ENCODE measurements at regions not wholly inside any gene's neighbourhood (a gene's known extent, or its start where the extent isn't known, plus 50 kb on each side); places are given as distances from the start of the nearest gene placed in this dataset.

DNA sequence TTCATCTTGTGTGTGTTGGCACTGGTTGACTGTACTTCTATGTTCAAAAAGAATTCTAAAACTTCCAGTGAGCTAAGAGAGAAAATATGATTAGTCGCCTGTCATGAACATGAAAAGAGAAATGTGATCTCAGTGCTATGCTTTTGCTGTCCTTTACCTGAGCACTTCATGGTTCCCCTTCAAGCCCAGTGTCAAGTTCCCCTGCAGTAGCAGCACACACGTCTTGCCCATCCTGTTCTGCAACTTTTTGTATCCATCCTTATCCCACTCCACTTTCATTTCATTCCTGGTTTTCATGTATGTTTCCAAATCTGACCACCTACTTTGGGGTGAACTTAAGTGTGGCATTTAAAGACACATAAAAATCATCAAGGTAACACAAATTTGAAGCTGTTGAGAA lies 848.0 kb upstream of the USP15 start:
- H3K4me1 ChIP-seq (ENCODE audit: control insufficient read depth, insufficient read depth, low read length): no peaks in the 10 kb centered on the region
- H3K9me3 ChIP-seq (ENCODE audit: control insufficient read depth, insufficient read depth, low read depth, low read length): no peaks in the 10 kb centered on the region
- ChIA-PET CTCF (no interaction called here), POLR2A (no interaction called here)
- TF ChIP-seq, protein P1, sequence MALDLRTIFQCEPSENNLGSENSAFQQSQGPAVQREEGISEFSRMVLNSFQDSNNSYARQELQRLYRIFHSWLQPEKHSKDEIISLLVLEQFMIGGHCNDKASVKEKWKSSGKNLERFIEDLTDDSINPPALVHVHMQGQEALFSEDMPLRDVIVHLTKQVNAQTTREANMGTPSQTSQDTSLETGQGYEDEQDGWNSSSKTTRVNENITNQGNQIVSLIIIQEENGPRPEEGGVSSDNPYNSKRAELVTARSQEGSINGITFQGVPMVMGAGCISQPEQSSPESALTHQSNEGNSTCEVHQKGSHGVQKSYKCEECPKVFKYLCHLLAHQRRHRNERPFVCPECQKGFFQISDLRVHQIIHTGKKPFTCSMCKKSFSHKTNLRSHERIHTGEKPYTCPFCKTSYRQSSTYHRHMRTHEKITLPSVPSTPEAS (tag by site-specific recombination; IDR thresholded peaks at IDR 0.05): no peak
- TF ChIP-seq ZNF423 (tag by site-specific recombination; IDR thresholded peaks at IDR 0.05) (no peak), BCL11A (tag by site-specific recombination; IDR thresholded peaks at IDR 0.05; ENCODE audit: low read depth) (no peak), ZNF791 (tag by site-specific recombination; IDR thresholded peaks at IDR 0.05) (no peak)
- TF ChIP-seq, protein P2, sequence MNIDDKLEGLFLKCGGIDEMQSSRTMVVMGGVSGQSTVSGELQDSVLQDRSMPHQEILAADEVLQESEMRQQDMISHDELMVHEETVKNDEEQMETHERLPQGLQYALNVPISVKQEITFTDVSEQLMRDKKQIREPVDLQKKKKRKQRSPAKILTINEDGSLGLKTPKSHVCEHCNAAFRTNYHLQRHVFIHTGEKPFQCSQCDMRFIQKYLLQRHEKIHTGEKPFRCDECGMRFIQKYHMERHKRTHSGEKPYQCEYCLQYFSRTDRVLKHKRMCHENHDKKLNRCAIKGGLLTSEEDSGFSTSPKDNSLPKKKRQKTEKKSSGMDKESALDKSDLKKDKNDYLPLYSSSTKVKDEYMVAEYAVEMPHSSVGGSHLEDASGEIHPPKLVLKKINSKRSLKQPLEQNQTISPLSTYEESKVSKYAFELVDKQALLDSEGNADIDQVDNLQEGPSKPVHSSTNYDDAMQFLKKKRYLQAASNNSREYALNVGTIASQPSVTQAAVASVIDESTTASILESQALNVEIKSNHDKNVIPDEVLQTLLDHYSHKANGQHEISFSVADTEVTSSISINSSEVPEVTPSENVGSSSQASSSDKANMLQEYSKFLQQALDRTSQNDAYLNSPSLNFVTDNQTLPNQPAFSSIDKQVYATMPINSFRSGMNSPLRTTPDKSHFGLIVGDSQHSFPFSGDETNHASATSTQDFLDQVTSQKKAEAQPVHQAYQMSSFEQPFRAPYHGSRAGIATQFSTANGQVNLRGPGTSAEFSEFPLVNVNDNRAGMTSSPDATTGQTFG (tag by site-specific recombination; IDR thresholded peaks at IDR 0.05; ENCODE audit: borderline replicate concordance): no peak
- no peak overlapping the region for H3K4me3 ChIP-seq (ENCODE audit: low read depth, low read length)
- no peak overlapping the region for H3K27ac ChIP-seq (ENCODE audit: extremely low read depth, low read depth, low read length)
- H3K36me3 ChIP-seq (ENCODE audit: control insufficient read depth in 2 of 2, insufficient read depth in 1 of 2, low read length in 2 of 2): no peaks in the 10 kb centered on the region

DNA sequence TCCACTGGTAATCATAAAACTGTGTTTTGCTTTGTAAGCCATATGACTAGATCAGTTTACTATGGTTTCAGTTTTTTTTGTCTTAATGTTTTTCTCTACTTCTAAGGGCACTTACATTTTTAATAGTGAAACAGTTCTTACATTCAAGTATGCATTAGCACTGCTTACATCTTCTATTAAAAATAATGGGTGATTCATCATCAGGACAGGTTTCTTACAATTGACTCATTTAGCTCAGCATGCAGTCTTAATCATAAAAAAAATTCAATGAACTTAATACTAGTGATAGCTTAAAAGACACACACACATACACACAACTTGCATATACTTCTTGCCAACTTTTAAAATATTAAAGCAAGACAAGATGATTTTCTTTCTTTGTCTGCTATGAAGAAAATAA lies 845.7 kb upstream of the USP15 start:
- Histone ChIP-seq H3K4me1 (ENCODE audit: control insufficient read depth, insufficient read depth, low read length) (no peaks in the 10 kb centered on the region), H3K9me3 (ENCODE audit: control insufficient read depth, insufficient read depth, low read depth, low read length) (no peaks in the 10 kb centered on the region), H3K4me3 (ENCODE audit: low read depth, low read length) (no peak overlapping the region), H3K27ac (ENCODE audit: extremely low read depth, low read depth, low read length) (no peak overlapping the region), H3K36me3 (ENCODE audit: control insufficient read depth in 2 of 2, insufficient read depth in 1 of 2, low read length in 2 of 2) (no peaks in the 10 kb centered on the region)
- TF ChIP-seq ZNF324 (tag by site-specific recombination; IDR thresholded peaks at IDR 0.05): no peak
- TF ChIP-seq, protein P3, sequence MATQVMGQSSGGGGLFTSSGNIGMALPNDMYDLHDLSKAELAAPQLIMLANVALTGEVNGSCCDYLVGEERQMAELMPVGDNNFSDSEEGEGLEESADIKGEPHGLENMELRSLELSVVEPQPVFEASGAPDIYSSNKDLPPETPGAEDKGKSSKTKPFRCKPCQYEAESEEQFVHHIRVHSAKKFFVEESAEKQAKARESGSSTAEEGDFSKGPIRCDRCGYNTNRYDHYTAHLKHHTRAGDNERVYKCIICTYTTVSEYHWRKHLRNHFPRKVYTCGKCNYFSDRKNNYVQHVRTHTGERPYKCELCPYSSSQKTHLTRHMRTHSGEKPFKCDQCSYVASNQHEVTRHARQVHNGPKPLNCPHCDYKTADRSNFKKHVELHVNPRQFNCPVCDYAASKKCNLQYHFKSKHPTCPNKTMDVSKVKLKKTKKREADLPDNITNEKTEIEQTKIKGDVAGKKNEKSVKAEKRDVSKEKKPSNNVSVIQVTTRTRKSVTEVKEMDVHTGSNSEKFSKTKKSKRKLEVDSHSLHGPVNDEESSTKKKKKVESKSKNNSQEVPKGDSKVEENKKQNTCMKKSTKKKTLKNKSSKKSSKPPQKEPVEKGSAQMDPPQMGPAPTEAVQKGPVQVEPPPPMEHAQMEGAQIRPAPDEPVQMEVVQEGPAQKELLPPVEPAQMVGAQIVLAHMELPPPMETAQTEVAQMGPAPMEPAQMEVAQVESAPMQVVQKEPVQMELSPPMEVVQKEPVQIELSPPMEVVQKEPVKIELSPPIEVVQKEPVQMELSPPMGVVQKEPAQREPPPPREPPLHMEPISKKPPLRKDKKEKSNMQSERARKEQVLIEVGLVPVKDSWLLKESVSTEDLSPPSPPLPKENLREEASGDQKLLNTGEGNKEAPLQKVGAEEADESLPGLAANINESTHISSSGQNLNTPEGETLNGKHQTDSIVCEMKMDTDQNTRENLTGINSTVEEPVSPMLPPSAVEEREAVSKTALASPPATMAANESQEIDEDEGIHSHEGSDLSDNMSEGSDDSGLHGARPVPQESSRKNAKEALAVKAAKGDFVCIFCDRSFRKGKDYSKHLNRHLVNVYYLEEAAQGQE (tag by site-specific recombination; IDR thresholded peaks at IDR 0.05): no peak
- TF ChIP-seq ZNF596 (tag by site-specific recombination; IDR thresholded peaks at IDR 0.05): no peak
- TF ChIP-seq ZBTB1 (tag by site-specific recombination; IDR thresholded peaks at IDR 0.05): no peak
- TF ChIP-seq SCRT2 (tag by site-specific recombination; IDR thresholded peaks at IDR 0.05): no peak
- no peak for TF ChIP-seq ZFP3 (tag by site-specific recombination; IDR thresholded peaks at IDR 0.05; ENCODE audit: low read depth)
- no peak for TF ChIP-seq BCL11B (tag by site-specific recombination; IDR thresholded peaks at IDR 0.05; ENCODE audit: low read depth)
- no peak for TF ChIP-seq ZNF561 (tag by site-specific recombination; IDR thresholded peaks at IDR 0.05; ENCODE audit: borderline replicate concordance)
- no peak for TF ChIP-seq YY1 (tag by site-specific recombination; IDR thresholded peaks at IDR 0.05)
- TF ChIP-seq ZBTB7A (tag by site-specific recombination; IDR thresholded peaks at IDR 0.05; ENCODE audit: low read depth): no peak
- TF ChIP-seq KLF10 (tag by site-specific recombination; IDR thresholded peaks at IDR 0.05): no peak
- TF ChIP-seq KLF16 (tag by site-specific recombination; IDR thresholded peaks at IDR 0.05): no peak
- no peak for TF ChIP-seq ZXDB (tag by site-specific recombination; IDR thresholded peaks at IDR 0.05)
- TF ChIP-seq, protein P4, sequence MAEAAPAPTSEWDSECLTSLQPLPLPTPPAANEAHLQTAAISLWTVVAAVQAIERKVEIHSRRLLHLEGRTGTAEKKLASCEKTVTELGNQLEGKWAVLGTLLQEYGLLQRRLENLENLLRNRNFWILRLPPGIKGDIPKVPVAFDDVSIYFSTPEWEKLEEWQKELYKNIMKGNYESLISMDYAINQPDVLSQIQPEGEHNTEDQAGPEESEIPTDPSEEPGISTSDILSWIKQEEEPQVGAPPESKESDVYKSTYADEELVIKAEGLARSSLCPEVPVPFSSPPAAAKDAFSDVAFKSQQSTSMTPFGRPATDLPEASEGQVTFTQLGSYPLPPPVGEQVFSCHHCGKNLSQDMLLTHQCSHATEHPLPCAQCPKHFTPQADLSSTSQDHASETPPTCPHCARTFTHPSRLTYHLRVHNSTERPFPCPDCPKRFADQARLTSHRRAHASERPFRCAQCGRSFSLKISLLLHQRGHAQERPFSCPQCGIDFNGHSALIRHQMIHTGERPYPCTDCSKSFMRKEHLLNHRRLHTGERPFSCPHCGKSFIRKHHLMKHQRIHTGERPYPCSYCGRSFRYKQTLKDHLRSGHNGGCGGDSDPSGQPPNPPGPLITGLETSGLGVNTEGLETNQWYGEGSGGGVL (tag by site-specific recombination; IDR thresholded peaks at IDR 0.05): no peak
- TF ChIP-seq ZNF837 (tag by site-specific recombination; IDR thresholded peaks at IDR 0.05): no peak
- ChIA-PET POLR2A (no interaction called here), CTCF (no interaction called here)

Measured in HEK293 (cell line).